IMR-90 (cell line): ENCODE measurements at regions not wholly inside any gene's neighbourhood (a gene's known extent, or its start where the extent isn't known, plus 50 kb on each side); places are given as distances from the start of the nearest gene placed in this dataset.

Experiments
- BHLHE40 ChIP-seq: fragments of 150-350 bp; IDR thresholded peaks from 2 replicates; pipeline ENCODE4 v1.6.1; 2016; ENCODE audit warnings: mild to moderate bottlenecking, low read depth, low read length
- MAFK ChIP-seq: IDR thresholded peaks from 2 replicates; pipeline ENCODE4 v1.6.1; 2012; ENCODE audit warnings: low read depth, low read length, improper control_type of control experiment
- MXI1 ChIP-seq: IDR thresholded peaks from 2 replicates; pipeline ENCODE4 v1.6.1; 2012; ENCODE audit warnings: low read depth, mild to moderate bottlenecking, low read length, moderate library complexity, borderline replicate concordance
- POLR2A ChIP-seq: IDR thresholded peaks from 2 replicates; pipeline ENCODE4 v1.6.1; 2012; ENCODE audit warnings: mild to moderate bottlenecking, low read depth, low read length
- RAD21 ChIP-seq: IDR thresholded peaks from 2 replicates; pipeline ENCODE4 v1.6.1; 2012; ENCODE audit warnings: low read length, improper control_type of control experiment
- TF ChIP-seq, protein P1 (sequence below): conservative IDR thresholded peaks from 2 replicates; pipeline ENCODE4 v1.5.1; 2012; ENCODE audit warnings: mild to moderate bottlenecking, low read depth, low read length, improper control_type of control experiment

DNA sequence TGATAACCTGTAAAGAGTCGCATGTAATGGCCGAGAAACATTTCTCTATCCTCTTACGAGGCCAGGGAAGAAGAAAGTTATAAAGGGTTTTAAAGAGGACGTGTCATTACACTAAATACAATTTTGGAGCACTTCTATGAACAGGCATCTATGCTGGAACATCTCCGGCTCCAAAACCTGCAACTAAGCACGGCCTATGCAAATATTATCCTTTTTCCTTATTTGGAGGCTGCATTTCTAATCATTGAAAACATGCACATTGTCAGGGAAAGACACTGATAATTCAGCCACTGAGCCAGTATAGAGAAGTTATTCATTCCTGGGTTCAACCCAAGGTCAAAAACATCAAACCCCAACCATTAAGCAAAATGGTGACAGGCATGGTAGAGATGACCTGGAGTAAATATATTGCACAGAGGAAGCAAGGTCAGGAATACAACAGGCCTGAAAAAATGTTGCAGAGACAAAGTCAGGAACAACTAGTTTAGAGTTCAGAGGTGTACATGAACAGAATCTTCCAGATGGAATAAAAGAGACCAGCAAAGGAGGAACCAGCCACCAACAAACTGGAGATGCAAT is 674.1 kb downstream of the NR2F1-AS1 start:
- TF ChIP-seq MAFK (no peak), RAD21 (no peak), POLR2A (no peak), BHLHE40 (no peak), MXI1 (no peak)
- TF ChIP-seq, protein P1, sequence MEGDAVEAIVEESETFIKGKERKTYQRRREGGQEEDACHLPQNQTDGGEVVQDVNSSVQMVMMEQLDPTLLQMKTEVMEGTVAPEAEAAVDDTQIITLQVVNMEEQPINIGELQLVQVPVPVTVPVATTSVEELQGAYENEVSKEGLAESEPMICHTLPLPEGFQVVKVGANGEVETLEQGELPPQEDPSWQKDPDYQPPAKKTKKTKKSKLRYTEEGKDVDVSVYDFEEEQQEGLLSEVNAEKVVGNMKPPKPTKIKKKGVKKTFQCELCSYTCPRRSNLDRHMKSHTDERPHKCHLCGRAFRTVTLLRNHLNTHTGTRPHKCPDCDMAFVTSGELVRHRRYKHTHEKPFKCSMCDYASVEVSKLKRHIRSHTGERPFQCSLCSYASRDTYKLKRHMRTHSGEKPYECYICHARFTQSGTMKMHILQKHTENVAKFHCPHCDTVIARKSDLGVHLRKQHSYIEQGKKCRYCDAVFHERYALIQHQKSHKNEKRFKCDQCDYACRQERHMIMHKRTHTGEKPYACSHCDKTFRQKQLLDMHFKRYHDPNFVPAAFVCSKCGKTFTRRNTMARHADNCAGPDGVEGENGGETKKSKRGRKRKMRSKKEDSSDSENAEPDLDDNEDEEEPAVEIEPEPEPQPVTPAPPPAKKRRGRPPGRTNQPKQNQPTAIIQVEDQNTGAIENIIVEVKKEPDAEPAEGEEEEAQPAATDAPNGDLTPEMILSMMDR = no peak
